Endothelial cell of umbilical vein (primary cell): ENCODE measurements at regions not wholly inside any gene's neighbourhood (a gene's known extent, or its start where the extent isn't known, plus 50 kb on each side); places are given as distances from the start of the nearest gene placed in this dataset.

ENCODE experiments used
- BruUV-seq: library from RNA; stranded (reverse); fragments of 400-500 nt; replicated peaks from 2 replicates; lab custom pipeline; 2021; lab: Mats Ljungman, UMichigan
- CTCF ChIA-PET: fragments of 300-600, 350-600 bp; sonication (Branson Sonifier 250); formaldehyde crosslinking; loops from one replicate; lab custom pipeline; 2021; ENCODE audit warnings: antibody characterized with exemption, inconsistent platforms; lab: Charles Lee
- POLR2A ChIA-PET: fragments of 300-600, 350-600 bp; sonication (Branson Sonifier 250); formaldehyde crosslinking; loops from one replicate; lab custom pipeline; 2021; ENCODE audit warnings: antibody characterized with exemption, inconsistent platforms; lab: Charles Lee
- DNase-seq: peaks from one replicate; pipeline ENCODE4 v3.0.0-alpha.2; 2011; ENCODE audit warnings: low read depth, low spot score
- FAIRE-seq: peaks from 2 replicates; lab custom pipeline; 2011; peaks lifted over from hg19 to GRCh38; lab: Jason Lieb, UNC
- H2AFZ ChIP-seq: 2 replicates; pipeline ENCODE4 v1.6.0; 2012; ENCODE audit warnings: low read depth, low read length, control low read depth, inconsistent platforms
- H3K27ac ChIP-seq: 2 replicates; pipeline ENCODE4 v1.5.1; 2011; ENCODE audit warnings: low read depth, mild to moderate bottlenecking, control low read depth, low read length, moderate library complexity; ENCODE audit not compliant: insufficient read depth
- H3K27me3 ChIP-seq, 2 experiments: 2 replicates each; pipeline versions ENCODE4 v1.6.0 to v1.6.1; 2011; ENCODE audit warnings: low read length in 2 of 2, mixed read lengths in 1 of 2; ENCODE audit not compliant: control insufficient read depth in 2 of 2, insufficient read depth in 2 of 2
- H3K36me3 ChIP-seq, 2 experiments: 2 replicates in 1 of 2; 3 replicates in 1 of 2; pipeline ENCODE4 v1.5.1; 2011; ENCODE audit warnings: low read length in 2 of 2, mild to moderate bottlenecking in 1 of 2, moderate library complexity in 1 of 2; ENCODE audit not compliant: control insufficient read depth in 2 of 2, insufficient read depth in 2 of 2; ENCODE audit errors: extremely low read depth in 1 of 2
- H3K4me1 ChIP-seq: 3 replicates; pipeline ENCODE4 v1.5.1; 2011; ENCODE audit warnings: mild to moderate bottlenecking, low read length; ENCODE audit not compliant: control insufficient read depth, insufficient read depth; ENCODE audit errors: extremely low read depth
- H3K4me2 ChIP-seq: 2 replicates; pipeline ENCODE4 v1.6.1; 2011; ENCODE audit warnings: low read length, control low read depth, mixed read lengths; ENCODE audit not compliant: insufficient read depth
- H3K4me3 ChIP-seq, 3 experiments: fragments of 200-600 bp in 1 of 3; sonication (generic), shearing (Covaris generic) in 1 of 3; replicated peaks in 1 of 3; 2 replicates each; pipeline ENCODE4 v1.5.1; 2011 to 2016; ENCODE audit warnings: control low read depth in 3 of 3, low read length in 3 of 3, mild to moderate bottlenecking in 2 of 3, inconsistent platforms in 1 of 3, low read depth in 1 of 3, moderate library complexity in 1 of 3; ENCODE audit not compliant: insufficient read depth in 1 of 3
- H3K79me2 ChIP-seq: 2 replicates; pipeline ENCODE4 v1.6.0; 2012; ENCODE audit warnings: low read length, inconsistent platforms; ENCODE audit not compliant: control insufficient read depth, insufficient read depth
- H3K9ac ChIP-seq: replicated peaks from 2 replicates; pipeline ENCODE3; 2011; ENCODE audit warnings: low read length, control low read depth; ENCODE audit not compliant: insufficient read depth; ENCODE audit errors: extremely low read depth
- H3K9me1 ChIP-seq: replicated peaks from 3 replicates; pipeline ENCODE4 v1.6.0; 2011; ENCODE audit warnings: mild to moderate bottlenecking, low read length; ENCODE audit not compliant: control insufficient read depth, insufficient read depth; ENCODE audit errors: extremely low read depth
- H3K9me3 ChIP-seq: replicated peaks from 2 replicates; pipeline ENCODE4 v1.5.1; 2012; ENCODE audit warnings: low read length, inconsistent platforms; ENCODE audit not compliant: control insufficient read depth, insufficient read depth
- H4K20me1 ChIP-seq: replicated peaks from 2 replicates; pipeline ENCODE3; 2011; ENCODE audit warnings: mild to moderate bottlenecking, low read length; ENCODE audit not compliant: control insufficient read depth, insufficient read depth; ENCODE audit errors: extremely low read depth
- EZH2 ChIP-seq: IDR thresholded peaks from 2 replicates; pipeline ENCODE4 v1.6.1; 2012; ENCODE audit warnings: borderline replicate concordance, low read depth, mild to moderate bottlenecking, moderate library complexity, low read length, inconsistent platforms; ENCODE audit not compliant: severe bottlenecking
- FOS ChIP-seq: IDR thresholded peaks from 2 replicates; pipeline ENCODE4 v1.6.1; 2011; ENCODE audit warnings: mild to moderate bottlenecking, low read length, moderate library complexity, borderline replicate concordance; ENCODE audit not compliant: insufficient read depth
- GATA2 ChIP-seq: IDR thresholded peaks from 2 replicates; pipeline ENCODE4 v1.7.0; 2011; ENCODE audit warnings: low read depth, mild to moderate bottlenecking, moderate library complexity, mixed read lengths, low read length; ENCODE audit not compliant: insufficient read length, insufficient read depth
- JUN ChIP-seq: IDR thresholded peaks from 2 replicates; pipeline ENCODE4 v1.6.1; 2011; ENCODE audit warnings: borderline replicate concordance, low read depth; ENCODE audit not compliant: insufficient read length, insufficient read depth
- MYC ChIP-seq: IDR thresholded peaks from one replicate; pipeline ENCODE4 v1.6.1; 2011; ENCODE audit warnings: mild to moderate bottlenecking, low read depth, low read length
- POLR2A ChIP-seq: IDR thresholded peaks from 2 replicates; pipeline ENCODE4 v1.6.1; 2012; ENCODE audit warnings: low read depth, mild to moderate bottlenecking, control low read depth, low read length
- POLR2AphosphoS5 ChIP-seq: IDR thresholded peaks from 2 replicates; pipeline ENCODE4 v1.6.1; 2012; ENCODE audit warnings: low read depth, mild to moderate bottlenecking, control low read depth, low read length, moderate library complexity; ENCODE audit not compliant: insufficient read depth
- dilution Hi-C: fragments of 300-500 bp; cut with MboI; formaldehyde crosslinking; loops from one replicate; pipeline ENCODE4 v1.15.0; 2019; ENCODE audit warnings: low sequenced_read_pairs; ENCODE audit not compliant: extremely low pct_ligation_motif_present
- intact Hi-C: fragments of 100-400 bp; cut with micrococcal nuclease; formaldehyde crosslinking; loops from one replicate; pipeline ENCODE4 v1.10.0; 2022
- TF ChIP-seq, protein P1 (sequence below): IDR thresholded peaks from 2 replicates; pipeline ENCODE4 v1.6.1; 2011; ENCODE audit not compliant: insufficient read depth, insufficient read length
- TF ChIP-seq, protein P2 (sequence below), 2 donors: IDR thresholded peaks; 1 replicate in 1 of 2; 2 replicates in 1 of 2; pipeline ENCODE4 v1.5.1; 2011; ENCODE audit warnings: low read length in 2 of 2, mild to moderate bottlenecking in 2 of 2, moderate library complexity in 2 of 2, control low read depth in 1 of 2, inconsistent platforms in 1 of 2, low read depth in 1 of 2; ENCODE audit not compliant: insufficient read depth in 1 of 2; ENCODE audit errors: extremely low read depth in 1 of 2

DNA sequence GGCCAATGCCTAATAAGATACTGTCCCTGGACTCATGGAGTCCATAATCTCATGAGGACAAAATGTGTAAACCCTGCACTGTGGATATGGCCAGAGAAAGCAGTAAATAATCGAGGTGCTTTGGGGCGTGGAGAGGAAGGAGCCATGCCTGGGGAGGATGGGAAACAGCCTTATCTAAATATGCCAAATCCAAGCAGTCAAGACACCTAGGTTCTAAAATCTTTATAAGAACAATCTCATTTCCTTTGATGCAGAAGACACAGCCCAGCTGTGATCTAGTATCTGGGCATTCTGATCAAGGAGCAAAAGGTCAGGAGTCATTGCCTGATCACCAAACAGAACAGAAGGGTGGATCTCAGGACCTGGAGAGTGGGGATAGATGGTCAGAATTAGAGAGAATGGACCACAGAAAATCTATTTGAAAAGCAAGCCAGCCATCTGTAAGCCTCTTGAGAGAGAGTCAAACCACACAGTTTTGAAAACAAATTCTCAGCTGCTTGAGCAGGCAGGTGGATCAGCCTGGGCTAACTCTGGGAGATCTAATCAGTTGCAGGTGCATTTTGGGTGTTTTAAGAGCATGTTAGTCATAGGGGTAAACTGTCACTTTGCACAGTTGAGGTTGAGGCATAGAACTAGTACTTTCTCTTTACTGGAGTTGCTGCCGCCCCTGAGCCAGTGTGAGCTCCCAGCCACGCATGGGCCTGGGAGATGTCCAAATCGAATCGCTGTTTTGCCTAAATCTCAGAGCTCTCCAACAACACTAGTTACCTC, 130.8 kb upstream of the TNFAIP3 start:
- CTCF ChIA-PET = interaction anchor here (0.8 kb wide), 1 partner anchor 11 kb away, joined by 3 read pairs; no protein-coding TSS in a partner anchor
- H3K36me3 ChIP-seq = no peaks in the 10 kb centered on the region
- FAIRE-seq (no peak), DNase-seq (no peak)
- intact Hi-C loops = no loop called here
- dilution Hi-C loops = loop anchor here (25.0 kb wide), 1 partner anchor 201 kb away; no protein-coding TSS in a partner anchor
- H3K27me3 ChIP-seq = no peaks in the 10 kb centered on the region
- no peak overlapping the region for H3K9ac ChIP-seq
- no TSS peak for BruUV-seq
- H3K4me2 ChIP-seq = no peak overlapping the region
- H3K4me3 ChIP-seq = no peak overlapping the region
- H3K27ac ChIP-seq = no peak overlapping the region
- H2AFZ ChIP-seq = no peak overlapping the region
- no peaks in the 10 kb centered on the region for H4K20me1 ChIP-seq
- TF ChIP-seq JUN (no peak), POLR2A (no peak), GATA2 (no peak), POLR2AphosphoS5 (no peak), MYC (no peak), FOS (no peak), EZH2 (no peak)
- TF ChIP-seq, protein P1, sequence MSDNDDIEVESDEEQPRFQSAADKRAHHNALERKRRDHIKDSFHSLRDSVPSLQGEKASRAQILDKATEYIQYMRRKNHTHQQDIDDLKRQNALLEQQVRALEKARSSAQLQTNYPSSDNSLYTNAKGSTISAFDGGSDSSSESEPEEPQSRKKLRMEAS = no peak
- TF ChIP-seq, protein P2, sequence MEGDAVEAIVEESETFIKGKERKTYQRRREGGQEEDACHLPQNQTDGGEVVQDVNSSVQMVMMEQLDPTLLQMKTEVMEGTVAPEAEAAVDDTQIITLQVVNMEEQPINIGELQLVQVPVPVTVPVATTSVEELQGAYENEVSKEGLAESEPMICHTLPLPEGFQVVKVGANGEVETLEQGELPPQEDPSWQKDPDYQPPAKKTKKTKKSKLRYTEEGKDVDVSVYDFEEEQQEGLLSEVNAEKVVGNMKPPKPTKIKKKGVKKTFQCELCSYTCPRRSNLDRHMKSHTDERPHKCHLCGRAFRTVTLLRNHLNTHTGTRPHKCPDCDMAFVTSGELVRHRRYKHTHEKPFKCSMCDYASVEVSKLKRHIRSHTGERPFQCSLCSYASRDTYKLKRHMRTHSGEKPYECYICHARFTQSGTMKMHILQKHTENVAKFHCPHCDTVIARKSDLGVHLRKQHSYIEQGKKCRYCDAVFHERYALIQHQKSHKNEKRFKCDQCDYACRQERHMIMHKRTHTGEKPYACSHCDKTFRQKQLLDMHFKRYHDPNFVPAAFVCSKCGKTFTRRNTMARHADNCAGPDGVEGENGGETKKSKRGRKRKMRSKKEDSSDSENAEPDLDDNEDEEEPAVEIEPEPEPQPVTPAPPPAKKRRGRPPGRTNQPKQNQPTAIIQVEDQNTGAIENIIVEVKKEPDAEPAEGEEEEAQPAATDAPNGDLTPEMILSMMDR (IDR thresholded peaks at IDR 0.05; ENCODE audit: extremely low read depth in 1 of 2, insufficient read depth in 1 of 2, low read depth in 1 of 2, low read length in 2 of 2) = no peak
- H3K4me1 ChIP-seq = peaks cover 9% of the 10 kb centered on the region
- POLR2A ChIA-PET = no interaction called here
- no peaks in the 10 kb centered on the region for H3K9me3 ChIP-seq
- H3K9me1 ChIP-seq = no peaks in the 10 kb centered on the region
- H3K79me2 ChIP-seq = no peaks in the 10 kb centered on the region
